ENCODE measurements at regions not wholly inside any gene's neighbourhood (a gene's known extent, or its start where the extent isn't known, plus 50 kb on each side); places are given as distances from the start of the nearest gene placed in this dataset.

DNA sequence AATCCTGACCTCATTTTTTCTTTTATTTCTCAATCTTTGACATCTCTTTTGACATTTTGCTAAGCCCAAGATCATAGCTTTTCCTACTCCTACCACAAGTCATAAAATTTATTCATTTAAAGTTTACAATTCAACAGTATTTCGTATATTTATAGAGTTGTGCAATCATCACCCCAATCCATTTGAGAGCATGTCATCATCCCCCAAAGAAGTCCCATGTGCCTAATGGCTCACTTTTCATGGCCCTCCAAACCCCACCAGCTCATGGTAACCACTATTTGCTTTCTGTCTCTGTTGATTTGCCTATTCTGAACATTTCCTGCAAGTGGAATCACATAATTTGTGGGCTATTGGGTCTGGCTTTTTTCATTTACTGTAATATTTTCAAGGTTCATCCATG lies 52.5 kb upstream of the GLI3 start:
- Histone ChIP-seq H3K9ac (ENCODE audit: low read length) (no peak overlapping the region), H3K79me2 (ENCODE audit: low read length) (no peaks in the 10 kb centered on the region), H3K4me2 (ENCODE audit: low read length) (no peak overlapping the region), H3K4me1 (ENCODE audit: low read length) (no peaks in the 10 kb centered on the region), H2AFZ (ENCODE audit: low read depth, low read length) (no peak overlapping the region), H3K27ac (ENCODE audit: low read length) (no peak overlapping the region), H3K9me3 (ENCODE audit: insufficient read depth, low read length) (no peaks in the 10 kb centered on the region), H4K20me1 (ENCODE audit: insufficient read depth, low read length) (no peaks in the 10 kb centered on the region), H3K36me3 (replicated peaks; ENCODE audit: low read depth, low read length) (no peaks in the 10 kb centered on the region), H3K27me3 (ENCODE audit: low read depth, low read length) (no peaks in the 10 kb centered on the region; the same call in 1 of the 2 replicates), H3K4me3 (ENCODE audit: low read length) (no peak overlapping the region)
- TF ChIP-seq EZH2phosphoT487 (IDR thresholded peaks at IDR 0.05; ENCODE audit: low read depth) = no peak
- no peak for TF ChIP-seq CTCF (IDR thresholded peaks at IDR 0.05; ENCODE audit: low read depth, low read length)
